Calu3 (cell line): ENCODE measurements at regions not wholly inside any gene's neighbourhood (a gene's known extent, or its start where the extent isn't known, plus 50 kb on each side); places are given as distances from the start of the nearest gene placed in this dataset.

Experiments
- BruUV-seq: library from RNA; stranded (reverse); fragments of 400-500 nt; replicated peaks from 2 replicates; lab custom pipeline; 2021; lab: Mats Ljungman, UMichigan
- CTCF ChIA-PET: fragments of 300-600 bp; sonication (Branson Sonifier 250); formaldehyde crosslinking; loops from one replicate; lab custom pipeline; 2022; ENCODE audit warnings: antibody characterized with exemption; lab: Charles Lee
- DNase-seq: peaks from one replicate; pipeline ENCODE4 v3.0.0; 2022
- H3K27ac Mint-ChIP-seq: one replicate; pipeline ENCODE4 v1.8.0; 2022; ENCODE audit warnings: mixed read lengths; ENCODE audit not compliant: unreplicated experiment
- H3K27me3 Mint-ChIP-seq: one replicate; pipeline ENCODE4 v1.8.0; 2022; ENCODE audit warnings: mixed read lengths; ENCODE audit not compliant: unreplicated experiment
- H3K36me3 Mint-ChIP-seq: one replicate; pipeline ENCODE4 v1.8.0; 2022; ENCODE audit warnings: mild to moderate bottlenecking, moderate library complexity, mixed read lengths; ENCODE audit not compliant: insufficient read depth, unreplicated experiment
- H3K4me1 Mint-ChIP-seq: one replicate; pipeline ENCODE4 v1.8.0; 2022; ENCODE audit warnings: mild to moderate bottlenecking, low read depth, mixed read lengths; ENCODE audit not compliant: unreplicated experiment
- H3K4me3 Mint-ChIP-seq: one replicate; pipeline ENCODE4 v1.8.0; 2022; ENCODE audit warnings: mild to moderate bottlenecking, low read depth, moderate library complexity, mixed read lengths; ENCODE audit not compliant: unreplicated experiment
- H3K9me3 Mint-ChIP-seq: one replicate; pipeline ENCODE4 v1.8.0; 2022; ENCODE audit warnings: low read depth, mixed read lengths; ENCODE audit not compliant: unreplicated experiment
- intact Hi-C: fragments of 100-400 bp; cut with micrococcal nuclease; formaldehyde crosslinking; loops from one replicate; pipeline ENCODE4 v1.10.0; 2022; ENCODE audit not compliant: unreplicated experiment
- TF ChIP-seq, protein P1 (sequence below): fragments of 200-600 bp; IDR thresholded peaks from one replicate; pipeline ENCODE4 v1.8.0; 2022; ENCODE audit warnings: antibody characterized with exemption; ENCODE audit not compliant: unreplicated experiment

DNA sequence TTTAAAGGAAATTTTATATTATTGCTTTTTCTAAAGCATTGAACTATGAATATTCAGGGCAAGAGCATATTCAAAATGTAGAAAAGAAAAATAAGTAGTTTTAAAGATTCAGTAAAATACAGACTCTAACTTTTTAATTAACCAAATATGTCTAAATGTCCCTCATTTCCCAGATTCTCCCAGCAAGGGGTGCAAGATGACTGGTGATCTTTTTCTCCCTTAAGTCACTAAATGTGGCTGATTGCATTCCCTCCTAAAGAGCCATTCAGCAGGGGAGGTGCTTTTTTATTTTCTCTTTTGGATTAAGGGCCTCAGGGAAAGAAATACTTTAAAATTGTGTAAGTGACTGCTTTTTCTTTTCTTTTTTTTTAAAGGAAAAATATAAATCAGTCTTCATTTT lies 406.9 kb downstream of the OXSM start:
- Mint-ChIP-seq H3K36me3 (no peaks in the 10 kb centered on the region), H3K4me3 (no peak overlapping the region), H3K9me3 (peaks cover 2% of the 10 kb centered on the region), H3K27me3 (no peaks in the 10 kb centered on the region), H3K27ac (no peak overlapping the region), H3K4me1 (no peaks in the 10 kb centered on the region)
- CTCF ChIA-PET = no interaction called here
- no peak for DNase-seq
- intact Hi-C loops = no loop called here
- no TSS peak for BruUV-seq
- TF ChIP-seq, protein P1, sequence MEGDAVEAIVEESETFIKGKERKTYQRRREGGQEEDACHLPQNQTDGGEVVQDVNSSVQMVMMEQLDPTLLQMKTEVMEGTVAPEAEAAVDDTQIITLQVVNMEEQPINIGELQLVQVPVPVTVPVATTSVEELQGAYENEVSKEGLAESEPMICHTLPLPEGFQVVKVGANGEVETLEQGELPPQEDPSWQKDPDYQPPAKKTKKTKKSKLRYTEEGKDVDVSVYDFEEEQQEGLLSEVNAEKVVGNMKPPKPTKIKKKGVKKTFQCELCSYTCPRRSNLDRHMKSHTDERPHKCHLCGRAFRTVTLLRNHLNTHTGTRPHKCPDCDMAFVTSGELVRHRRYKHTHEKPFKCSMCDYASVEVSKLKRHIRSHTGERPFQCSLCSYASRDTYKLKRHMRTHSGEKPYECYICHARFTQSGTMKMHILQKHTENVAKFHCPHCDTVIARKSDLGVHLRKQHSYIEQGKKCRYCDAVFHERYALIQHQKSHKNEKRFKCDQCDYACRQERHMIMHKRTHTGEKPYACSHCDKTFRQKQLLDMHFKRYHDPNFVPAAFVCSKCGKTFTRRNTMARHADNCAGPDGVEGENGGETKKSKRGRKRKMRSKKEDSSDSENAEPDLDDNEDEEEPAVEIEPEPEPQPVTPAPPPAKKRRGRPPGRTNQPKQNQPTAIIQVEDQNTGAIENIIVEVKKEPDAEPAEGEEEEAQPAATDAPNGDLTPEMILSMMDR = no peak

DNA sequence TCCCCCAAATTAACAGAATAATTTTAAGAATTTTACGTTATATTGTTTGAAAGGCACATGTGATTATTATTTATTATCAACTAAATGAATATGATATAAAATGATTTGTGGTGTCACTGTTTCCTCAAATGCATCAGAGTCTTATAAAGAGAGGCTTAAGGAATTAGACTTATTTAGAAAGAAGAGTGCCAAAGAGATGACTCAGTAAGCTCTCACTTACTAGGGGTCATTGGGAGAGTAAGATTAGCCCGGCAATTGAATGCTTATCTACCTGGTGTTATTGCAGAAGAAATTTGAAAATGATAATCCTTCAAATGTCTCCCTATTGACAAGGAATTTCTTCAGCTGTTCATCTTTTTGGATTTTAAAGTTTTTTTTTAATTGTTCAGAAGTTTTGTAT lies 408.7 kb downstream of the OXSM start:
- intact Hi-C loops = no loop called here
- TF ChIP-seq, protein P1 = no peak
- BruUV-seq = no TSS peak
- Mint-ChIP-seq H3K4me1 (no peaks in the 10 kb centered on the region), H3K27me3 (no peaks in the 10 kb centered on the region), H3K4me3 (no peak overlapping the region), H3K9me3 (peaks cover 2% of the 10 kb centered on the region), H3K27ac (no peak overlapping the region), H3K36me3 (no peaks in the 10 kb centered on the region)
- no peak for DNase-seq
- CTCF ChIA-PET = no interaction called here

DNA sequence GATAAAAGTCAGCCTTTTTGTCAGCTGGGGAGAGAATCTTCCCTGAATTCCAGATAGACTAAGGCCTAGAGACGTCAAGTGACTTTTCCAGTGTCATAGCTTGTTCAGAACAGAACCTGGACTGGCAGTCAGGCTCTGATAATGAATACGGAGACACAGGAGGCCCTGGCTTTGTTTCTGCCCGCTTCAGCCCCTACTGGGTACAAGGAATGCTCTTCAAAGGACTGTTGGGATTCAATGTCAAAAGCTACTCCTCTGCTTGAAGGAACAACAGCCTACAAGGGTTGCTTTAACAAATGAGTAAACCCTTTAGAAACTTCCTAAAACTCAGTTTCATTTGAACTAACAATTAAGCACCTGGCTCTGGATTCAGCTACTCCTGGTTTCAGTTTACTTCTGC lies 412.3 kb downstream of the OXSM start:
- H3K4me1 Mint-ChIP-seq = no peaks in the 10 kb centered on the region
- CTCF ChIA-PET = no interaction called here
- peaks cover 15% of the 10 kb centered on the region for H3K9me3 Mint-ChIP-seq
- no peak overlapping the region for H3K4me3 Mint-ChIP-seq
- H3K27me3 Mint-ChIP-seq = no peaks in the 10 kb centered on the region
- DNase-seq = no peak
- H3K27ac Mint-ChIP-seq = no peak overlapping the region
- BruUV-seq = no TSS peak
- intact Hi-C loops = no loop called here
- H3K36me3 Mint-ChIP-seq = no peaks in the 10 kb centered on the region
- TF ChIP-seq, protein P1 = no peak

DNA sequence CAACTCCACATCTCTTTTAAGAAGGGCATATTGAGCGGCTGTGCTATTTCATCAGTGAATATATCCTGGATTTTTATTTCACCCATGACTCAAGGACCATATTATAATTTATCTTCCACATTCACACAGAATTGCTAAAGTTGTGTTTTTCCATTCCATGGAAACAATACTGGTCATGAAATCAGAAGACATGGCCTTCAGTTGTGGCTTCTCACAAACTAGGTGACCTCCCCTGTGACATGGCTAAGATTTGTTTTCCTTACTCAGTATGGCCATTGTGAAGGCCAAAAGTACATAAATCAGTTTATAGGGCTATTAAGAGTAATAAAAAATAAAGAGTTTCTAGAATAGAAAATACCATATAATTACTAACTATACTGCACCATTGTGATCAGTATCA lies 415.6 kb downstream of the OXSM start:
- Mint-ChIP-seq H3K27ac (no peak overlapping the region), H3K4me3 (no peak overlapping the region), H3K36me3 (no peaks in the 10 kb centered on the region), H3K9me3 (peaks cover 15% of the 10 kb centered on the region), H3K27me3 (no peaks in the 10 kb centered on the region), H3K4me1 (no peaks in the 10 kb centered on the region)
- BruUV-seq = no TSS peak
- no peak for DNase-seq
- CTCF ChIA-PET = no interaction called here
- intact Hi-C loops = no loop called here
- TF ChIP-seq, protein P1 = no peak
